C4-2B (cell line): ENCODE measurements at regions not wholly inside any gene's neighbourhood (a gene's known extent, or its start where the extent isn't known, plus 50 kb on each side); places are given as distances from the start of the nearest gene placed in this dataset.

Source experiments
- ZFX ChIP-seq: fragments of 450-650 bp; IDR thresholded peaks from 2 replicates; pipeline ENCODE4 v1.6.1; 2017
- TF ChIP-seq, protein P1 (sequence below): fragments of 450-650 bp; conservative IDR thresholded peaks from 2 replicates; pipeline ENCODE4 v1.5.1; 2017; ENCODE audit warnings: mild to moderate bottlenecking

DNA sequence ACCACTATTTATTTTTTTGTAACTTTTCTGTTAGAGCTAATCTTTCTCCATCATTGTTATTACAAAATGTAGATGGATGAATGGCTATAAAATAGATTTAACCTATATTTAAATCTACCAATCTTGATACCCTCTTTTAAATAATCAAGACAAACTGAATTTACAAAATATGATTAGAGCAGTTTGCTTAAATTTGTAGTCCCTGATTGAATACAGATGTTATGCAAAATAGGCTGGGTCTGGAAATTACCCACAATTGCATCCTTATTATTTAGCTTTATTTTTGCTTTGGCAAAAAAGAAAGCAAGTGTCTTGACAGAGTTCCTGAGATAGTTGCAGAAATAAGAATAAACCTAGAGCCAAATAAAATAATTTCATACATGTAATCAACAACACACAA, 352.8 kb downstream of the KLF12 start:
- TF ChIP-seq, protein P1, sequence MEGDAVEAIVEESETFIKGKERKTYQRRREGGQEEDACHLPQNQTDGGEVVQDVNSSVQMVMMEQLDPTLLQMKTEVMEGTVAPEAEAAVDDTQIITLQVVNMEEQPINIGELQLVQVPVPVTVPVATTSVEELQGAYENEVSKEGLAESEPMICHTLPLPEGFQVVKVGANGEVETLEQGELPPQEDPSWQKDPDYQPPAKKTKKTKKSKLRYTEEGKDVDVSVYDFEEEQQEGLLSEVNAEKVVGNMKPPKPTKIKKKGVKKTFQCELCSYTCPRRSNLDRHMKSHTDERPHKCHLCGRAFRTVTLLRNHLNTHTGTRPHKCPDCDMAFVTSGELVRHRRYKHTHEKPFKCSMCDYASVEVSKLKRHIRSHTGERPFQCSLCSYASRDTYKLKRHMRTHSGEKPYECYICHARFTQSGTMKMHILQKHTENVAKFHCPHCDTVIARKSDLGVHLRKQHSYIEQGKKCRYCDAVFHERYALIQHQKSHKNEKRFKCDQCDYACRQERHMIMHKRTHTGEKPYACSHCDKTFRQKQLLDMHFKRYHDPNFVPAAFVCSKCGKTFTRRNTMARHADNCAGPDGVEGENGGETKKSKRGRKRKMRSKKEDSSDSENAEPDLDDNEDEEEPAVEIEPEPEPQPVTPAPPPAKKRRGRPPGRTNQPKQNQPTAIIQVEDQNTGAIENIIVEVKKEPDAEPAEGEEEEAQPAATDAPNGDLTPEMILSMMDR, result no peak
- TF ChIP-seq ZFX, result no peak
